GM19455 (cell line): ENCODE measurements at regions not wholly inside any gene's neighbourhood (a gene's known extent, or its start where the extent isn't known, plus 50 kb on each side); places are given as distances from the start of the nearest gene placed in this dataset.
"Not testable (repeated sequence)": the region's sequence is repeated elsewhere in the genome, so short reads cannot be mapped to it uniquely, and the experiment has no call there.

Source experiments
- ATAC-seq: cut with Tn5 transposase; IDR thresholded peaks from one replicate; pipeline ENCODE4 v1.9.1; 2021; ENCODE audit not compliant: unreplicated experiment

DNA sequence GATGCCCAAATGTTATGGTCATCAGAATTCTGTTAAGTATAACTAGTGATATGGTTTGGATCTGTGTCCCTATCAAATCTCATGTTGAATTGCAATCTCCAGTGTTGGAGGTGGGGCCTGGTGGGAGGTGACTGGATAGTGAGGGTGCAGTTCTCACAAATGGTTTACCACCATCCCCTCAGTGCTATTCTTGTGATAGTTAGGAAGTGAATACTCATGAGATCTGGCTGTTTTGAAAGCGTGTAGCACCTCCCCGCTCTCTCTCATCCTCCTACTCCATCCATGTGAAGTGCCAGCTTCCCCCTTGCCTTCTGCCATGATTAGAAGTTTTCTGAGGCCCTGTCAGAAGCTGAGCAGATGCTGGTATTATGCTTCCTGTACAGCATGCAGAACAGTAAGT is 359.5 kb downstream of the TMEM167A start:
- ATAC-seq: no peak

DNA sequence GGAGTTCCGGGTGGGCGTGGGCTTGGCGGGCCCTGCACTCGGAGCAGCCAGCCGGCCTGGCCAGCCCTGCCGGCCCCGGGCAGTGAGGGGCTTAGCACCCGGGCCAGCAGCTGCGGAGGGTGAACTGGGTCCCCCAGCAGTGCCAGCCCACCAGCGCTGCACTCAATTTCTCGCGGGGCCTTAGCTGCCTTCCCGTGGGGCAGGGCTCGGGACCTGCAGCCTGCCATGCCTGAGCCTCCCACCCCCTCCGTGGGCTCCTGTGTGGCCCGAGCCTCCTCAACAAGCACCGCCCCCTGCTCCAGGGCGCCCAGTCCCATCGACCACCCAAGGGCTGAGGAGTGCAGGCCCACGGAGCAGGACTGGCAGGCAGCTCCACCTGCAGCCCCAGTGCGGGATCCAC is 362.5 kb downstream of the TMEM167A start:
- ATAC-seq: not testable (repeated sequence)

DNA sequence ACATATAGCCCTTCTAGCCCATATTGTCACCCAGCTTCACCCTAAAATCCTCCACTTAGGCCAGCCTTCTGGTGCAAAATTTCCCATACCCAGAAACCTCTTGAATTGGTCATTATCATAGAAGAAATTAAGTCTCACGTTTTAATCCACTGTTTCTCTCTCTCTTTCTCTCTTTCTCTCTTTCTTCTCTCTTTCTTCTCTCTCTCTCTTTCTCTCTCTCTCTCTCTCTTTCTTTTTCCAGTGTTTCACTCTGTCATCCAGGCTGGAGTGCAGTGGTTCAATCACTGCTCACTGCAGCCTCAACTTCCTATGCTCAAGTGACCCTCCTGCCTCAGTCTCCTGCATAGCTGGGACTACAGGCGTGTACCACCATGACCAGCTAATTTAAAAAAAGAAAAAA is 363.4 kb downstream of the TMEM167A start:
- ATAC-seq: no peak

DNA sequence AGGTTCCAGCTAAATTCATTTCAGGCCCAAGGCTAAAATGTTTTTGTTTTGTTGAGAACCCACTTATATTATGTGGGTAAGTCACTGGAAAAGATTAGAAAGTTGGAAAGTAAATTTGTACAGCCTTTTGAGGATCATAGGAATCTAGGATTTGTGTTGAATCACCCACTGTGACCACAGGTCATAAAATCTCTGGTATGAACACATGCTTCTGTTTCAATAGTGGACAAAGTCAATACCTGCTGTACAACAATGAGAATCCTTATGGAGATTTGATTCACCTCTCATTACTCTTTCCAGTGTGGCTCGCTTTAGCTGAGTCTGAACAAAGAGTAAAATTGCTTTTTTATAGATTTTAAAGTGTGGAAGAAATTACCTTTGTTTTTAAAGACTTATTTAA is 369.5 kb downstream of the TMEM167A start:
- ATAC-seq: no peak

DNA sequence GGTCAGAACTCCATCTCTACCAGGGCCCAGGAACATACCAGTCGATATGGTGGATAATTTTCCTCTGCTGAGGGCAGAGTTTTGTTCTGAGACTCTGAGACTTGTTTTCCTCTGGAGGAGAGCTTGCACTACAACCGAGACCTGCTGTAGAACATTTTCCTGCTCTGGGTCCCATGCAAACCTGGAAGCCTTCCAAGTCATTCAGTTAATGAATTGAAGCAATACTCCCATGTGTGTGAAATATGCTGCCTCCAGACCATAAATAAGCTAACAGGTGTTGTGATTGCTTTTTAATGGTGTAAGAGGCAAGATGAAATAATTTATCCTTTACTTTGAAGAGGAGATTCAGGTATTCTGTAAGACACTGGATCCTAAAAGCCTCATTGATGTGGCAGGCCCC is 372.8 kb downstream of the TMEM167A start:
- no peak for ATAC-seq

DNA sequence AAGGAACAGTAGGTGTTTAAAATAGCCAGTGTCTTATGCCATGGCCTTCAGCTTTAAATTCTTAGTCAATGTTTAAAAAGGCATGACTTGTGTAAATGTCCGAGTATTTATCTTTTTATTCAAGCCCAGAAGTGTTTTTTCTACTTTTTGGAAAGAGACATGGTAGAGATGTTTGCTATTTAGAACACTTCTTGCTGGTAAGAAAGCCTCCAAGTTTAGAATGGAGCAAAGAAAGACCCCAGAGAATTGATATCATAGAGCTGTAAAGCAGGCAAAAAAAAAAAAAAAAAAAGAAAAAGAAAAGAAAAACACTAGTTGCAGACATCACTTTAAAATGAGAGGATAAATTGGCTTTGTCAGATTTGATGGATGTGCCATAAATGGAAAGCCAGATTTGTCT is 375.1 kb downstream of the TMEM167A start:
- ATAC-seq: no peak

DNA sequence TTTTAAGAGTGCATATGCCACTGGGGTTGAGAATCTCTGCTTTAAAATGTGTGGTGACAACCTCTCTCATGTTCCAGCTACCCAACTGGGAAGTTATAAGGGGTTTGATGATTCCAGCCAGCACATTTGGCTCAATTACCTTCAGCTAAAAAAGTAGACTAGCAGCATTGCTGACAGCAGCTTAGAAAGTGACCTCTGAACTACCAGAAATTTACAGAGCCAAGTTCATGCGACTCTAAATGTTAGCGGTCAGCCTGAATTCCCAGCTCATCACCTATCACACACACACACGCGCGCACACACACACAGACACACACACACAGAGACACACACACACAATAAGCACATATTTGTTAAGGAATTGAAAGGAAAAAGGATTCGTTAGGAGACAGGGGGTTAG is 377.5 kb downstream of the TMEM167A start:
- no peak for ATAC-seq

DNA sequence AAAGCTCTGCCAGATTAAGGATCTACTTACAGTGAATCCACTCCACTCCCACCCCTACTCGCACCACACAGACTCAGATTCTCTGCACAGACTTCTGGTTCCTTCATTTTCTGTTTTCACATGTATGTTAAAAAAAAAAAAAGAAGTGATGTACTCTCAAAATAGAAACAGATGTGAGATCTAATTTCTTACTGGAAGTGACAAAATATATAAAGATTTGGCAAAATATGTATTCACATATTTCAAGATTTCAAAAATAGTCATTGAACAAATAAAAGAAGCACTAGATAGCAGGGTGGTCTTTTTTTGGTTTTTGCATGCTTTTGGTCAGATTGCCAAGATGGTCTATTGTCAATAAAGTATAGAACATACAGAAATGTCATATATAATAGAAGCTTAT is 379.2 kb downstream of the TMEM167A start:
- ATAC-seq: no peak

DNA sequence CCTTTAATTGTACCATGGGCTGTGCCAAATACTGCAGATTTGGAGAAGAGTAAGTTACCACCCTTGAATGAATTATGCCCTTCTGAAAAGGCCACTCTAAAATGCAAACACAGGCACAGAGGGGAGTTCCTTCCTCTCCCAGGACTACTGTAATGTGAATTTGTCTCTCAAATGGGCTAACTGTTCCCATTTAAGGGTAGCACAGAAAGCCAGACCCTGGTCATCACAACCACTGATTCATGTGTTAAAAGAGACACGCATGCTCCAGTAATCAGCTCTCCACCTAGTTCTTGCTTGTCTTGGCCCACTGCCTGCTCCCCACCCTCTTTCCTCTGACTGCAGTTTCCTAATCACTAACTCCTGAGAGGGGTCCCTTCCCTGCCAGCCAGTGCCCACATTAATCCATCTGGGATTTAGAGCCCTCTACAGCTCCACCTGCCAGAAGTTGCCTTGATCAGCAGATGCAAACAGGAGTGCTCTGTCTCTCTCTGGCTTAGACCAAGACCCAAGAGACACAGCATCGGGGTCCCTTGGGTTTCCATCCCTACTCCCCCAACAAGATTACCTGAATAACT is 382.4 kb downstream of the TMEM167A start:
- no peak for ATAC-seq

DNA sequence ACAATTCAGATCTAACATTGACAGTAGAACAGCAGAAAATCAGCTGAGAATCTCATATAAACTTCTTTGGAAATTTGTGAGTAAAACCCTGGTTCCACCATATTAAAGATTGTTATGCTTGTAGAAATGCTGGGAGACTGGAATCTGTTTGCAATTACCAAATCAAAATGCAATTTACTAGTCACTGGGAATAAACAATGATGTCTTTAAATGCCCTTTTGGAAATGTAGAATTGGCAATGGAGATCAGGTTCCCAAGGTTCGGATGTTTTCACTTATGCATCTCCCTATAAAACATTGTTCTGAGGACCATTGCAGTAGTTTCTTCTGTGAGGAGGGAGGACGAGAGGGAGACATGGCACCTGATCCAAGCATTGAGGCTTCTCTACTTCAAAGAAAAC is 384.4 kb downstream of the TMEM167A start:
- ATAC-seq: no peak

DNA sequence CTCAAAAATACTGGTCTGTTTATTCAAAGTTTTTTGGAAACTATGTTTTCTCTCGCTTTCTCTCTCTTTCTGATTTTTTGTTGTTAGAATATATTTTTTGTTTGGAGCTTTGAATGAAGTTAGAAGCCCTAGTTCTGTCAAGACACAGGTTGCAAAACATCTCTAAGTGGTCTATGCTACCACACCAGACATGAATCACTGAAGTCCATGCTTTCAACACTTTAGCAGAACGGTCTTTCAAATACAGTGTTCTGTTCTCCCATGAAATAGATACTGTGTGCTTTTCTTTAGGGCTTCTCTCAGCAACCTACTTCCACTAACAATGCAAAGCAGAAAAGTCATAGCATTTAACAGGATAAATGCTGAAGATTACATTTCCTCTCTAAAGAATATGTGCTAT is 392.5 kb downstream of the TMEM167A start:
- ATAC-seq: no peak

DNA sequence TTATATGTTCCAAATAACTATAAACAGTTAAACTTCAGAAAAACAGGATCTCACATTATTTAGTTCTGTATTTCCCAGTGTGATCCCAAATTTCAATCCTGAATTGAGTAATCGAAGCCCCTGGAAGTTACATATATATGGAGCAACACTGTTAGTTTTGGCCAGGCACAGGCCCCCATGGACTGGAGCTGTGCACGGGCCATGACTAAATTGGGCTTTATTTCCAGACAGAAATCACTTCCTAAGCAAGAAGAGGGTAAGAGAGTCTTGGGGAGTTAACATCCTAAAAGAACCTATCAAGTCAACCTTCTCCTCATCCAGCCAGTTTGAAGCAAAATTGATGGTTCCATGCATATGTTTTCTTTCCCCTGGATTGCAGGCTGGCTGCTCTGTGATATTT is 393.0 kb downstream of the TMEM167A start:
- ATAC-seq: no peak

DNA sequence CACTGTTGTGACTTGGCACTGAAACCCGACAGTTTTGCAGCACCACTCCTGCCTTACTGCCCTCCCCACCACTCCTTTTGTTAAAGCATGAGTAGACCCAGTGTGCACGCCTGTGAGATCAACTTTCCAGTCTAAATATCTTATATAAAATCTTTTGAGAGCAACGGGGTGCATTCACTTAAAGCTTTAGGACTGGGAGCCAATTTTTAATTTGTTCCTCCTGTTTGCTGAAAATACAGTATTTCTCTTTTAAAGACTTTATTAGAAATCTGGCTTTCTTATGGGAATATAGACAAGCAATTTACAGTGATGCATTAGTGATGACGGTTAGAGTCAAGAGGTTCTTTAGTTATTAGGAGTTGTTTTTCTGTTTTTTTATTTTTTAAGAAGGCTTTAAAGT is 397.5 kb downstream of the TMEM167A start:
- ATAC-seq: no peak

DNA sequence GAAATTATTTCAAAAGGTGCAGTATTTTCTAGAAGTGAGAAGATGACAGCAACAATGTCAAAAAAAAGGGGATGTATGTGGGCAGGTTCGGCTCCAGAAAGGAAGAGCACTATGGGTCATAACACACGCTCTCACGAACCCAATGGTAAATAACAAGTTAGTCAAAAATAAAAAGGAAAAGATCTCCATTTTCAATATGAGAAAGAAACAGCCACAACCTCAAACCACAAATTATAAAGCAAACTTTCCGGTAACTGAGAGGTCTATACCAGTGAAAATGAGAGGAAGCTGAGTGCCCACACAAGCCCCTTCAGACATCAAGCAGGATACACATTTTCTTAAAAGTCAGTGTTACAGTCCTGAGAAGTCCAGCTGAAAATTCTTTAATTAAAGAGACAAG is 398.5 kb upstream of the RPS23 start:
- ATAC-seq: peak; percentile 70

DNA sequence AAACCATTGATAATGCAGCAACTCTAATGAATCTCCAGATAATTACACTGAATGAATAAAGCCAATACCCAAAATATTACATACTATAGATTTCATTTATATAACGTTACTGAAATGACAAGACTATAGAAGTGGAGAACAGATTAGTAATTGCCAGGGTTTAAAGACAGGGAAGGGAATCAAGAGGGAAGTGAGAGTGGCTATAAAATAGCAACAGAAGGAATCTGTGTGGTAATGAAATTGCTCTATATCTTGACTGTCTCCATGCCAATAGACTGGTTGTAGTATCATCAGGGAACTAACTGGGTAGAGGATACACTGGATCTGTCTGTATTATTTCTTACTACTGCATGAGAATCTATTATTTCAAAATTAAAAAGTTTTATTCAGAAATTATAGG is 396.5 kb upstream of the RPS23 start:
- ATAC-seq: no peak

DNA sequence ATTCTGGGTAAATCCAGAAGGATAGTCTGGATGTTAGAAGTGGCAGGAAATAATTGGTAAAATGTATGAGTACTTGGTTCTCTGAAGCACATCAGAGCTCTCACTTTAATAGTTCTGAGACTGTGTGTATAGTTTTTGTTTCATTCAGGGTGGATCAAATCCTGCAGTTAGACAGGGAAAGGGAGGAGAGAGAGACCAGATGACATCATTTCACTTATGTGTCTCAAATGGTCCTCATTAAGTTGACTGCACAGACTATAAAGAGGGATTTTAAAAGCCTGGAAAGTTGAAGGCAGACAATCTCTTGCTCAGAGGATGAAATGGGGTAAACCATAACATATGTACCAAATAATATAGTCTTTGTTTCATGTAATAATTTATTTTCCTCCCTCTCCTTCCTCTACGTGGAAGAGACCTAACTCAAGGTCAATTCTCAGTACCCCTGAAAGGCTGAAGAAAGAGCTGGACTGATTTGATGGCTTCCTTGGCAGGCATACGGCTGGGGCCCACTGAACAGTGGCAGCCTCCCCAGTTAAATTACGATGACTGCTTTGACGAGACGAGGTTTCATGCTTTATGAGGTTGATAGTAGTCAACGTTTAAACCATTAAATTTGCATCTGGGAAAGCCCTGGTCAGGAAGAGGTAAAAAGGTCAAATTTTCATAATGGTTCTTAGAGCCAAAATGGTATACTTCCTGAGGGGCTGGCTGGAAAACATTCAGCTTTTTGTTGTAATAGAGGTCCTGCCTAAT is 395.1 kb upstream of the RPS23 start:
- ATAC-seq: no peak

DNA sequence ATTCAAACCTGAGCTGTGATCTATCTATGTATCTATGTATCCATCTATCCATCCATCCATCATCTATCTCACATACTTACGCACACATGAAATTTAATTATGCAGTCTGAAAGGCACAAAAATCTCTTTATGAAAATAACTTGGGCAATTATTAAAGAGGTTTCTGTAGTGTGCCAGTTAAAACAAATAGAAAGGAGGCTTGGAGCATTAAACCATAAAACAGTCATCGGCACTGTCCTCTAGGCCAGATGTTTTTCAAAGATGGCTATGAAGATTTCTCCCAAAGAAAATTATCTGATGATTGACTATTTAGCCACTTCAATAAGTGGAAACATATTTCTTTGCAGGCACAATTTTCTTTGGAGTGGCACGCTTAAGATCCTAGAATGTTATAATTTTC is 392.5 kb upstream of the RPS23 start:
- no peak for ATAC-seq

DNA sequence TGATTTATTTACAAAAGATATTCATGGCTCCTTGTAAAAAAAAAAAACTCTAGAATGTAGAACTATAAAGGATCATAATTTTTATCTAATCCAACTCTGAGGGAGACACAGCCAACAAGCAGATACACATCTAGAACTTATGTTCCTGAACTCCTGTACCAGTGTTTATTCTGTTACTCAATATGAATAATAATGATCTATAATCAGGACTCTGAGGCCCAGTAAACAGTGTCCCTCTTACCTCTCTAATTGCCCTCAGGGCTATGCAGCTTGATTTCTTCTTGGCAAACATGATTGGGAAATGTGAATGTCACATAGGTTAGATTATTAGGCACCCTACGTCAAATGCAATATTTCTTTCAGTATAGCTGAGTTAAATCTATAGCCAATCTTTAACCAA is 391.6 kb upstream of the RPS23 start:
- ATAC-seq: no peak

DNA sequence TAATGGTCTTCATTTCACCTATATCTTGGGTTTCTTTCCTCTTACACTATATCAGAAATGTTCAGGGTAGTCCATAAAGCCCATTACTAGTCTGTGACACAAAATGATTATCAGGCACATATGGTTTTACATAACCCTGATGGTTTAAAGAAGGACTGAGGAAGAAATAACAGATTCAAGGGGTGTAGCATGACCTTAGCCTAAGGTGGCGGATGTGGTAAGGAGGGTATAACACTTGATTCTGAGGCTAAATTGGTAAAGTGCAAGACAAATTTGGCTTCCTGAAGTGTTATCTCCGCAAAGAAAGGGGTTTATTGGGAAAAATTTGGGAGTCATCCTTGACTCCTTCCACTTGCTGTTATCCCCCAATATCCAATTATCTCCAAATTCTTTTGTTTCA is 388.2 kb upstream of the RPS23 start:
- no peak for ATAC-seq

DNA sequence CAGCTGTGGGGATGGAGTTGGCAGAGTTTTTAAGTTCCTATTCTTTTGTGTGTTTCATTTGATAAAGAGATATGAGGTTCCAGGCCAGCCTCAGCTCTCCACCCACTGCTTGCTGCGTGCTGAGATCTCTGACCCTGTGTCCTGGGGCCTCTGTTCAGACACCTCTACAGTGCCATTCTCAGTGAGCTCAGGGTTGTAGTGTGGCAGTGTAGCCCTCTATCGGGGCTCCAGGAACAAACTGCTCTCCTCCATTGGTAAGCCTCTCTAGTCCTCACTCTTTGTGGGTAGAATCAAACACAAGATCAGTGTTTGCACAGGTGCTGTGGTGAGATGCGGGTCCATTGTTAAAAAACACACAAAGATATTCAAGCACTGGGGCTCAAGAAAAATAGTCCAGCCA is 386.6 kb upstream of the RPS23 start:
- no peak for ATAC-seq

DNA sequence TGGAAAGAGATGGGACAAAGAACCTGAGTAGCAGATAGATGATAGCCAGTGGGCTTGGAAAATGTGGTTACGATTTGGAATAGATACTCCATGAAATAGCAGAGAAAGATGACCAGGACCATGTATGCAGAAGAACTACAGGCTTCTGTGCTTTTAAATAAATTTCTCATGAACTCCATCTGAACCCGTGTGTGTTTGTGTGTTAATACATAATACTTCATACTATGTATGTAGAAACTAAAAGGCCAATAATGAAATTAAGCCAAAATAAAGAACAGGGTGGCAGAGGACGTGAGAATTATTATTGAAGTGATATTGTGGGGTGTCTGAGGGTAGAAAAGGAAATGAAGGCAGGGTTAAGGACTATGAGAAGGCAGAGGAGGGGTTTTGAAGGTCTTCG is 385.1 kb upstream of the RPS23 start:
- ATAC-seq: no peak

DNA sequence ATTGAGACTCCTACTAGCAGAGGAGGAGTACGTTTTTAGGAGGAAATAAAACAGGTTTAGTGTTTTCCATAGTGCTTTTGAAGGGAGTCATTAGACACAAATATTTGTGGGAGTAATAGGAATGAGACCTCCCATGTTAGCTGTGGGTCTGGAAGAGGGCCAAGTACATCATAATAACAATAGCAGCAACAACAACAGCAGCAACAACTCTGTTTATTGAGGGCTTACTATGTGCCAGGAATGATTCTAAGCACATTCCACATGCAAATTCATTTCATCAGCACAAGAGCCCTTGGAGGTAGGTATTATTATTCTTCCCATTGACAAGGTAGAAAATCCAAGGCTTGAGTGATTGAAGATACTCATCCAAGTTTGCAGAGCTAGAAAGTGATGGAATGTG is 384.2 kb upstream of the RPS23 start:
- ATAC-seq: no peak

DNA sequence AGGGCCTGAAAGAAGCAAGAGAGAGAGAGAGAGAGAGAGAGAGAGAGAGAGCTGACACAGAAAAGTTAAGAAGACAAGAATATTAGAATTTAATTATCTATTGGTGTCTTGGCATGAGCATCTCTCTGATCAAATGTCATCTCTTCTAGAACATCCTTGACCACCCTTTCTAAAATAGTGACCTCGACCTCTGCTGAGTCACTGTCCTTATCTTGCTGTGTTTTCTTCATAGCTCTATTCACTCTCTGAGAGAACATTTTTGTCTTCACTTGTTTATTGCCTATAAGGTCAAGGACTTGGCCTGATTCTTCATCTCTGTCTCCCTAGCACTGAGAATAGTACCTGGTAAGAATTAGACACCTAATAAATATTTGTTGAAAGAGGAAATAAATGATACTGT is 383.8 kb upstream of the RPS23 start:
- ATAC-seq: no peak
